ENCODE measurements at regions not wholly inside any gene's neighbourhood (a gene's known extent, or its start where the extent isn't known, plus 50 kb on each side); places are given as distances from the start of the nearest gene placed in this dataset.

GRCh38 chr6:121971931-121972335 is 427.5 kb upstream of the HSF2 start:
- Mint-ChIP-seq H3K9me3 (peaks cover 0 to 5% (median 1%) of the 10 kb centered on the region in 6 donors), H3K4me3 (no peak overlapping the region), H3K36me3 (no peaks in the 10 kb centered on the region), H3K27ac (no peak overlapping the region), H3K27me3 (ENCODE audit: low read depth in 3 of 3) (peaks cover 0 to 2% (median 0%) of the 10 kb centered on the region in 3 donors), H3K4me1 (no peaks in the 10 kb centered on the region)
- no peak for DNase-seq

- Mint-ChIP-seq H3K9me3 (peaks cover 7 to 30% (median 11%) of the 10 kb centered on the region in 6 donors), H3K4me3 (no peak overlapping the region), H3K27ac (no peak overlapping the region), H3K36me3 (peaks cover 0 to 3% (median 0%) of the 10 kb centered on the region in 3 donors), H3K4me1 (no peaks in the 10 kb centered on the region), H3K27me3 (ENCODE audit: low read depth in 3 of 3) (peaks cover 3 to 4% (median 4%) of the 10 kb centered on the region in 3 donors)
- DNase-seq = no peak
These were observed 414.5 kb upstream of the HSF2 start for GRCh38 chr6:121984956-121985355.

DNA sequence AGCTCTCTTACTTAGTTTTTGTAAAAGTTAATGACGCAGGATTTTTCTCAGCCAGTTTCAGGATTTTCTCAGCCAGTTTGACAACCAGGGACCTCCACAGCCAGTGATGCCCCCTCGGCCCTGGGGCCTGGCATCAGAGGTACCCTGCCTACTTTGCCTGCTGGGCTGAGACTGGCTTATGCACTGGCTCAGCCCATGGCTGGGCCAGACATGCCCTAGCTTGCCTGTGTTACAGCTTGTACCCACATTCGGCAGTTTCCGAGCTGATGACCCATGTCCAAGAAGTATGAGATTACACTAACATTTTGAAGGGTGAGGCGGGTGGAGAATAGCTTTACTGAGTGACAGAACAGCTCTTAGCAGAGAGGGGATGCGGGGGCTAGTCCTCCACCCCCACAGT is 406.1 kb upstream of the HSF2 start:
- no peak overlapping the region for H3K27ac Mint-ChIP-seq
- no peak for DNase-seq
- peaks cover 0 to 2% (median 0%) of the 10 kb centered on the region in 3 donors for H3K36me3 Mint-ChIP-seq
- peaks cover 0 to 9% (median 4%) of the 10 kb centered on the region in 6 donors for H3K9me3 Mint-ChIP-seq
- no peak overlapping the region for H3K4me3 Mint-ChIP-seq
- H3K27me3 Mint-ChIP-seq (ENCODE audit: low read depth in 3 of 3) = peaks cover 0 to 5% (median 2%) of the 10 kb centered on the region in 3 donors
- no peaks in the 10 kb centered on the region for H3K4me1 Mint-ChIP-seq

DNA sequence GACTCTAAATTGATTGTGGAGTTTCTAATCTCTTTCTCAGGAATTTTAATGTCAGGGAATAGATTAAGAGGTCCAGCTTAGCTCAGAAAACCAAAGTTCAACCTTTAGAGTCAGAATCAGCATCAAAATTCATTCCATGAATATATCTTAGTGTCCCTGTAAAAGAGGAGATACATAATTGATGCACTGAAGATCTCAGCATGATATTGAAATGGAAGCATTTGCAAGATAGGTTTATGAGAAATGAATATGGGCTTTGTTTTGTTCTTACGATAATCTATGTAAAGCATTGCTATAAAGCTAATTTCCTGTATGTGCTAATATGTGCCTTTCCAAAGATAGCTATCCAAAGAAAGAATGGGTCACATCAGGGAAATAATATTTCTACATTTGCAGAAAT is 404.5 kb upstream of the HSF2 start:
- Mint-ChIP-seq H3K27me3 (ENCODE audit: low read depth in 3 of 3) (peaks cover 0 to 4% (median 0%) of the 10 kb centered on the region in 3 donors), H3K9me3 (peaks cover 0 to 9% (median 5%) of the 10 kb centered on the region in 6 donors), H3K4me1 (no peaks in the 10 kb centered on the region), H3K36me3 (peaks cover 0 to 2% (median 0%) of the 10 kb centered on the region in 3 donors), H3K4me3 (no peak overlapping the region), H3K27ac (no peak overlapping the region)
- DNase-seq = no peak

GRCh38 chr6:121998631-121999030 is 400.8 kb upstream of the HSF2 start:
- Mint-ChIP-seq H3K4me1 (no peaks in the 10 kb centered on the region), H3K4me3 (no peak overlapping the region), H3K9me3 (peaks cover 2 to 11% (median 5%) of the 10 kb centered on the region in 6 donors), H3K27ac (no peak overlapping the region), H3K27me3 (ENCODE audit: low read depth in 3 of 3) (peaks cover 0 to 4% (median 0%) of the 10 kb centered on the region in 3 donors), H3K36me3 (peaks cover 0 to 2% (median 0%) of the 10 kb centered on the region in 3 donors)
- DNase-seq = no peak

- Mint-ChIP-seq H3K4me3 (no peak overlapping the region), H3K4me1 (no peaks in the 10 kb centered on the region), H3K27me3 (ENCODE audit: low read depth in 3 of 3) (peaks cover 0 to 4% (median 0%) of the 10 kb centered on the region in 3 donors), H3K36me3 (no peaks in the 10 kb centered on the region), H3K9me3 (peaks cover 4 to 11% (median 7%) of the 10 kb centered on the region in 6 donors), H3K27ac (no peak overlapping the region)
- DNase-seq = no peak
These were observed 399.9 kb upstream of the HSF2 start for GRCh38 chr6:121999456-122000065.

DNA sequence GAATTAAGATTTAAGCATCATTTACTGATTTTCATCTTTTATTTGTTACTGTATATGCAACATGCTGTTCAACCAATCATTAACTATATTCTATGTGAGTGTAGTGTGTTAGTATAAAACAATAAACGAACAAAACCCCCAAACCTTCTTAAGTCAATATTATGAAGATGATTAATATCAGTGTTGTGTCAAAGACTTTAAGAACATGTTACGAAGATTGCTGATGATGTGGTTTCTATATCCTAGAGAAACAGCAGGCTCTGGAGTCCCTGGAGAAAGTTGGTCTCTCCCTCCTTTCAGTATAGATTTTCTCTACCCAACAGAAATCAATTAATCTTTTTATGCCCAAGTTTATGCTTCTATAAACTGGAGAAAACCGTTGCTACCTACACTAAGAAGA is 393.8 kb upstream of the HSF2 start:
- Mint-ChIP-seq H3K36me3 (no peaks in the 10 kb centered on the region), H3K27me3 (ENCODE audit: low read depth in 3 of 3) (peaks cover 0 to 5% (median 0%) of the 10 kb centered on the region in 3 donors), H3K4me1 (no peaks in the 10 kb centered on the region), H3K27ac (no peak overlapping the region), H3K9me3 (peaks cover 0 to 13% (median 7%) of the 10 kb centered on the region in 6 donors), H3K4me3 (no peak overlapping the region)
- DNase-seq = no peak

GRCh38 chr6:122007339-122007738 is 392.1 kb upstream of the HSF2 start:
- DNase-seq = no peak
- H3K27me3 Mint-ChIP-seq (ENCODE audit: low read depth in 3 of 3) = peaks cover 0 to 5% (median 0%) of the 10 kb centered on the region in 3 donors
- H3K4me3 Mint-ChIP-seq = no peak overlapping the region
- no peaks in the 10 kb centered on the region for H3K36me3 Mint-ChIP-seq
- H3K27ac Mint-ChIP-seq = no peak overlapping the region
- peaks cover 0 to 11% (median 3%) of the 10 kb centered on the region in 6 donors for H3K9me3 Mint-ChIP-seq
- no peaks in the 10 kb centered on the region for H3K4me1 Mint-ChIP-seq

DNA sequence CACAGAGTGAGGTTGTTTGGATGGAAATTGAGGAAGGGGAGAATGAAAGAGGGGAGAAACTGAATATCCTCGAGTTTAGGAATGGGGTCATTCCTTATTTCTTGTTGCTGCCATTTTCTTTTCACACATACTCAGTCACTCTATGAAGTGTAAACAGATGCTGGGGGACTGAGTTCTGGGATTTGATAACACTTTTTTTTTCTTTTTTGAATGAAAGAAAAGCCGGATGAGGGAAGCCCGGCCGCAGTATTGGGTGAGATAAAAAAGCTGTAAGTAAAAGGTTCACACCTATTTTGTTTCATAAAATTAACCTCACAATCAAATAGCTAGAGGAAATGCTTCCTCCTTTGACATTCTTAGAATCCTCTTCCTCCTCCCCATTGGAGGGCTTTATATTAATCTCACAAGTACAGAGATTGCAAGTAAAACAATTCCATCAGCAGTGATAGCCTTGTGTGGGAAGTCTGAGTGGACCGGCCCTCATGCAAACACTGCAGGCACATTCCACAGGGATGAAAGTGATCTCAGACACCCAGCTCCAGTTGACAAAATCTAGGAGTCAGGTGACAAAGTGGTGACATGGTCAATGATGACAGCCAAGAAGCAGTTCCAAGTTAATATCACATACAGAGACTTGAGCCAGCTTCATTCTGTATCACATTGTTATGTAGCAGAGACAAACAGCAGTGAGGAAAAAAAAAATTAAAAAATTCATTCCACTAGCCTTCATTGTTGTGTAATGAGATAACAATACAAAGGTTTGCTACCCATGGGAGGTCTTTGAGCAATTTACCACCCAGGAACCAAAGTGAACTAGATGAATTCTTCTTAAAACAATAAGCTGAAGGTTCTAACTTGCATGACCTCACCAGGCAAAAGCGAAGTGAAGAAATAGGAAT is 391.1 kb upstream of the HSF2 start:
- Mint-ChIP-seq H3K27me3 (ENCODE audit: low read depth in 3 of 3) (peaks cover 0 to 5% (median 0%) of the 10 kb centered on the region in 3 donors), H3K4me3 (no peak overlapping the region), H3K36me3 (no peaks in the 10 kb centered on the region), H3K4me1 (no peaks in the 10 kb centered on the region), H3K9me3 (peaks cover 0 to 9% (median 3%) of the 10 kb centered on the region in 6 donors), H3K27ac (no peak overlapping the region)
- no peak for DNase-seq

GRCh38 chr6:122009000-122009350 is 390.5 kb upstream of the HSF2 start:
- Mint-ChIP-seq H3K9me3 (peaks cover 0 to 8% (median 3%) of the 10 kb centered on the region in 6 donors), H3K4me3 (no peak overlapping the region), H3K27me3 (ENCODE audit: low read depth in 3 of 3) (peaks cover 0 to 5% (median 2%) of the 10 kb centered on the region in 3 donors), H3K36me3 (no peaks in the 10 kb centered on the region), H3K27ac (no peak overlapping the region), H3K4me1 (no peaks in the 10 kb centered on the region)
- DNase-seq = no peak

DNA sequence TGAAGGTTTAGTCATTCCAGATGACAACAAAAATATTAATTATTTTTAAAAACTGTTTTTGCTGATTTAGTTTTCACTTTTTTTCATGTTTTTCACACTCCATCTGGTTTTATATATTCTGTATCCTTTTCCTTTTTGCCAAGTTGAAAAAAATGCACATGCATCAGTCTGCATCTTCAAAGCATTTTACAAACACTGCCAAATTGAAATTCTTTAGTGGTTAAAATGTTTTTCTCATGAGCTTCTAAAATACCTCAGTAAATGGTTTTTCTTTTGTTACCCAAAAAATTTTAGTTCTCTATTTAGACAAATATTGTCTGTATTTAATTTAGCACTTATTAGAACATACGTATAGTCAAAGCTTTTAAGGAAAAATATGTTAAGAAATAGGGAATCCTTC is 386.9 kb upstream of the HSF2 start:
- Mint-ChIP-seq H3K36me3 (no peaks in the 10 kb centered on the region), H3K27ac (no peak overlapping the region), H3K4me3 (no peak overlapping the region), H3K9me3 (peaks cover 0 to 3% (median 0%) of the 10 kb centered on the region in 6 donors), H3K27me3 (ENCODE audit: low read depth in 3 of 3) (peaks cover 0 to 4% (median 3%) of the 10 kb centered on the region in 3 donors), H3K4me1 (no peaks in the 10 kb centered on the region)
- DNase-seq = no peak

GRCh38 chr6:122014961-122015360 is 384.5 kb upstream of the HSF2 start:
- Mint-ChIP-seq H3K4me1 (no peaks in the 10 kb centered on the region), H3K4me3 (no peak overlapping the region), H3K9me3 (peaks cover 0 to 5% (median 0%) of the 10 kb centered on the region in 6 donors), H3K27me3 (ENCODE audit: low read depth in 3 of 3) (peaks cover 0 to 4% (median 3%) of the 10 kb centered on the region in 3 donors), H3K36me3 (no peaks in the 10 kb centered on the region), H3K27ac (no peak overlapping the region)
- DNase-seq = no peak

GRCh38 chr6:122020588-122021264 is 378.7 kb upstream of the HSF2 start:
- no peaks in the 10 kb centered on the region for H3K36me3 Mint-ChIP-seq
- H3K27me3 Mint-ChIP-seq (ENCODE audit: low read depth in 3 of 3) = peaks cover 0 to 2% (median 2%) of the 10 kb centered on the region in 3 donors
- no peak overlapping the region for H3K27ac Mint-ChIP-seq
- peaks cover 0 to 5% (median 1%) of the 10 kb centered on the region in 6 donors for H3K9me3 Mint-ChIP-seq
- no peak for DNase-seq
- H3K4me1 Mint-ChIP-seq = peaks cover 0 to 4% of the 10 kb centered on the region in 2 donors
- H3K4me3 Mint-ChIP-seq = no peak overlapping the region

GRCh38 chr6:122025104-122025503 is 374.3 kb upstream of the HSF2 start:
- Mint-ChIP-seq H3K27ac (no peak overlapping the region), H3K4me3 (peak overlapping the region in 1 of 5 donors; percentile 22), H3K9me3 (peaks cover 0 to 5% (median 0%) of the 10 kb centered on the region in 6 donors), H3K4me1 (peaks cover 0 to 4% of the 10 kb centered on the region in 2 donors), H3K36me3 (no peaks in the 10 kb centered on the region), H3K27me3 (ENCODE audit: low read depth in 3 of 3) (peaks cover 0 to 2% (median 0%) of the 10 kb centered on the region in 3 donors)
- no peak for DNase-seq

All from immature natural killer cell (primary cell).